ENCODE measurements at regions not wholly inside any gene's neighbourhood (a gene's known extent, or its start where the extent isn't known, plus 50 kb on each side); places are given as distances from the start of the nearest gene placed in this dataset.

DNA sequence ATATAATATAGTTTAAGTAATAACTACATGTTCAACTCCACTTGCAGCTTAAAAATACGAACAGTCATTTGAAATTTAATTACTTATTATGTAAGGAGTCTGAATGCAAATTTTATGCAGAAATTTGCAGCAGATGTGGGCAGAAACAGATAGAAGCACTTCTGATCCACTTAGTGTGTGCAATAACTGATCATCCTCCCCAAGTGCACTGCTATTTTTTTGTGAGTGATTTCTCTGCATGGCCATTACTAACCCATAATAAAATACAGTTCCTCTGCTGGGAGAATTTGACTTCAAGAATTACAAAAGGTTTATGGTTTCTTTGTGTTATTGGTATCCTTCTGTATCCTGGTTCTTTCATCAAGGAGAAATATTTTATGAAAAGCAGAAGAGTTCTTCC, 611.5 kb upstream of the RGS18 start:
- Mint-ChIP-seq H3K9me3 (ENCODE audit: low read depth, unreplicated experiment) (peaks cover 4% of the 10 kb centered on the region), H3K4me1 (ENCODE audit: low read depth, unreplicated experiment) (no peaks in the 10 kb centered on the region), H3K36me3 (ENCODE audit: insufficient read depth, unreplicated experiment) (no peaks in the 10 kb centered on the region), H3K27me3 (ENCODE audit: unreplicated experiment) (no peaks in the 10 kb centered on the region), H3K27ac (ENCODE audit: unreplicated experiment) (no peak overlapping the region), H3K4me3 (ENCODE audit: low read depth, unreplicated experiment) (no peak overlapping the region)
- DNase-seq, result no peak
- CTCF ChIA-PET, result no interaction called here
- BruUV-seq (replicated peaks), result no TSS peak
- intact Hi-C loops (cut with micrococcal nuclease; ENCODE audit: unreplicated experiment), result no loop called here
- no peak for TF ChIP-seq CTCF (IDR thresholded peaks at IDR 0.05; ENCODE audit: unreplicated experiment)

- no peak for TF ChIP-seq CTCF (IDR thresholded peaks at IDR 0.05; ENCODE audit: unreplicated experiment)
- H3K36me3 Mint-ChIP-seq (ENCODE audit: insufficient read depth, unreplicated experiment), result no peaks in the 10 kb centered on the region
- intact Hi-C loops (cut with micrococcal nuclease; ENCODE audit: unreplicated experiment), result loop anchor here (10.0 kb wide), 1 partner anchor 46 kb away; no protein-coding TSS in a partner anchor
- H3K4me1 Mint-ChIP-seq (ENCODE audit: low read depth, unreplicated experiment), result no peaks in the 10 kb centered on the region
- no peak overlapping the region for H3K4me3 Mint-ChIP-seq (ENCODE audit: low read depth, unreplicated experiment)
- no TSS peak for BruUV-seq (replicated peaks)
- DNase-seq, result no peak
- CTCF ChIA-PET, result no interaction called here
- H3K27ac Mint-ChIP-seq (ENCODE audit: unreplicated experiment), result no peak overlapping the region
- H3K9me3 Mint-ChIP-seq (ENCODE audit: low read depth, unreplicated experiment), result no peaks in the 10 kb centered on the region
- H3K27me3 Mint-ChIP-seq (ENCODE audit: unreplicated experiment), result no peaks in the 10 kb centered on the region
Observed at GRCh38 chr1:191551019-191551418, 607.2 kb upstream of the RGS18 start.

DNA sequence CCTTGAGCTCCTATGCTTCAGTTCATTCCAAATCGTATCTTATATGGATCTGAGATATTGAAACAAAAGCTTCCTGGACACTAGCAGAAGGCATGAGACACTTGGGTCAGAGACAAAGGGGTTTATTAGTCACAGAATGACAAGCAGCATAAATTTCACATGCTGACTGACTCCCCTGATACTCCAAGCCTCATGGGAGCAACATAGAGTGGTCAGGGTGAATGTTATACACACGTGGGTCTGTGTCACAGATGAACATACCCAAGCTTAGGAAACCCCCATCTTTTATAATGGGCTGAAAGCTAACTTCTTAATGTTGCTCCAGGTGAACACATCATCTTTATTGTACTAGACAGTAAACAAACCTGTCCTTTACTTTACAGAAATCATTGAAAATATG, 599.9 kb upstream of the RGS18 start:
- Mint-ChIP-seq H3K4me3 (ENCODE audit: low read depth, unreplicated experiment) (no peak overlapping the region), H3K36me3 (ENCODE audit: insufficient read depth, unreplicated experiment) (no peaks in the 10 kb centered on the region), H3K27me3 (ENCODE audit: unreplicated experiment) (no peaks in the 10 kb centered on the region), H3K27ac (ENCODE audit: unreplicated experiment) (no peak overlapping the region), H3K4me1 (ENCODE audit: low read depth, unreplicated experiment) (no peaks in the 10 kb centered on the region), H3K9me3 (ENCODE audit: low read depth, unreplicated experiment) (no peaks in the 10 kb centered on the region)
- no peak for DNase-seq
- BruUV-seq (replicated peaks), result no TSS peak
- TF ChIP-seq CTCF (IDR thresholded peaks at IDR 0.05; ENCODE audit: unreplicated experiment), result no peak
- intact Hi-C loops (cut with micrococcal nuclease; ENCODE audit: unreplicated experiment), result loop anchor here (10.0 kb wide), 1 partner anchor 54 kb away; no protein-coding TSS in a partner anchor
- CTCF ChIA-PET, result no interaction called here

- intact Hi-C loops (cut with micrococcal nuclease; ENCODE audit: unreplicated experiment), result no loop called here
- no peaks in the 10 kb centered on the region for H3K4me1 Mint-ChIP-seq (ENCODE audit: low read depth, unreplicated experiment)
- no peaks in the 10 kb centered on the region for H3K9me3 Mint-ChIP-seq (ENCODE audit: low read depth, unreplicated experiment)
- no peaks in the 10 kb centered on the region for H3K27me3 Mint-ChIP-seq (ENCODE audit: unreplicated experiment)
- BruUV-seq (replicated peaks), result no TSS peak
- H3K27ac Mint-ChIP-seq (ENCODE audit: unreplicated experiment), result no peak overlapping the region
- CTCF ChIA-PET, result no interaction called here
- no peaks in the 10 kb centered on the region for H3K36me3 Mint-ChIP-seq (ENCODE audit: insufficient read depth, unreplicated experiment)
- DNase-seq, result no peak
- TF ChIP-seq CTCF (IDR thresholded peaks at IDR 0.05; ENCODE audit: unreplicated experiment), result no peak
- H3K4me3 Mint-ChIP-seq (ENCODE audit: low read depth, unreplicated experiment), result no peak overlapping the region
Observed at GRCh38 chr1:191561276-191561675, 597.0 kb upstream of the RGS18 start.

- intact Hi-C loops (cut with micrococcal nuclease; ENCODE audit: unreplicated experiment), result no loop called here
- CTCF ChIA-PET, result no interaction called here
- H3K27me3 Mint-ChIP-seq (ENCODE audit: unreplicated experiment), result no peaks in the 10 kb centered on the region
- H3K27ac Mint-ChIP-seq (ENCODE audit: unreplicated experiment), result no peak overlapping the region
- no peaks in the 10 kb centered on the region for H3K9me3 Mint-ChIP-seq (ENCODE audit: low read depth, unreplicated experiment)
- no peak for TF ChIP-seq CTCF (IDR thresholded peaks at IDR 0.05; ENCODE audit: unreplicated experiment)
- BruUV-seq (replicated peaks), result no TSS peak
- no peaks in the 10 kb centered on the region for H3K4me1 Mint-ChIP-seq (ENCODE audit: low read depth, unreplicated experiment)
- no peak overlapping the region for H3K4me3 Mint-ChIP-seq (ENCODE audit: low read depth, unreplicated experiment)
- DNase-seq, result no peak
- no peaks in the 10 kb centered on the region for H3K36me3 Mint-ChIP-seq (ENCODE audit: insufficient read depth, unreplicated experiment)
Observed at GRCh38 chr1:191564275-191564674, 594.0 kb upstream of the RGS18 start.

Data from Calu3 (cell line).